Activated effector memory CD4-positive, alpha-beta T cell treated with anti-CD3 and anti-CD28 coated beads, Interleukin-2, amount 50 U/mL, for 16 hours (primary cell): ENCODE measurements at regions not wholly inside any gene's neighbourhood (a gene's known extent, or its start where the extent isn't known, plus 50 kb on each side); places are given as distances from the start of the nearest gene placed in this dataset.
"Not testable (repeated sequence)": the region's sequence is repeated elsewhere in the genome, so short reads cannot be mapped to it uniquely, and the experiment has no call there.

Experiments used
- DNase-seq: peaks from one replicate; pipeline ENCODE4 v3.0.0-alpha.2; 2020

- DNase-seq: no peak
These were observed 212.8 kb downstream of the FGF9 start for GRCh38 chr13:21883713-21884112.

GRCh38 chr13:21884299-21884909 is 213.5 kb downstream of the FGF9 start:
- no peak for DNase-seq

- DNase-seq: no peak
These were observed 214.2 kb downstream of the FGF9 start for GRCh38 chr13:21884965-21885567.

GRCh38 chr13:21885714-21886224 is 214.9 kb downstream of the FGF9 start:
- no peak for DNase-seq

GRCh38 chr13:21889651-21890050 is 218.8 kb downstream of the FGF9 start:
- no peak for DNase-seq

- not testable (repeated sequence) for DNase-seq
These were observed 219.3 kb downstream of the FGF9 start for GRCh38 chr13:21890220-21890619.

GRCh38 chr13:21894091-21894490 is 223.2 kb downstream of the FGF9 start:
- DNase-seq: no peak

- DNase-seq: no peak
These were observed 224.1 kb downstream of the FGF9 start for GRCh38 chr13:21894703-21895699.

GRCh38 chr13:21895779-21896178 is 224.9 kb downstream of the FGF9 start:
- no peak for DNase-seq

GRCh38 chr13:21897161-21897560 is 226.3 kb downstream of the FGF9 start:
- no peak for DNase-seq

- DNase-seq: no peak
These were observed 227.6 kb downstream of the FGF9 start for GRCh38 chr13:21898459-21898858.

GRCh38 chr13:21898945-21899344 is 228.1 kb downstream of the FGF9 start:
- DNase-seq: no peak

- DNase-seq: no peak
These were observed 230.5 kb downstream of the FGF9 start for GRCh38 chr13:21901336-21901735.

GRCh38 chr13:21901811-21902708 is 231.2 kb downstream of the FGF9 start:
- no peak for DNase-seq

- no peak for DNase-seq
These were observed 231.8 kb downstream of the FGF9 start for GRCh38 chr13:21902709-21903098.

GRCh38 chr13:21905486-21905885 is 234.6 kb downstream of the FGF9 start:
- no peak for DNase-seq

GRCh38 chr13:21909331-21909730 is 238.5 kb downstream of the FGF9 start:
- no peak for DNase-seq

GRCh38 chr13:21910546-21910945 is 239.7 kb downstream of the FGF9 start:
- no peak for DNase-seq

- no peak for DNase-seq
These were observed 240.9 kb downstream of the FGF9 start for GRCh38 chr13:21911646-21912298.

- DNase-seq: no peak
These were observed 242.1 kb downstream of the FGF9 start for GRCh38 chr13:21913010-21913409.

- no peak for DNase-seq
These were observed 246.5 kb downstream of the FGF9 start for GRCh38 chr13:21917086-21918015.
